Colonic mucosa (tissue), 4 donors: ENCODE measurements at regions not wholly inside any gene's neighbourhood (a gene's known extent, or its start where the extent isn't known, plus 50 kb on each side); places are given as distances from the start of the nearest gene placed in this dataset.

ENCODE experiments used
- DNase-seq: peaks from one replicate; pipeline ENCODE4 v3.0.0-alpha.2; 2020
- H3K27ac ChIP-seq: fragments of 200-600 bp; one replicate; pipeline ENCODE4 v1.8.0; 2021
- H3K27me3 ChIP-seq: fragments of 200-600 bp; one replicate; pipeline ENCODE4 v1.8.0; 2021
- H3K36me3 ChIP-seq: fragments of 200-600 bp; one replicate; pipeline ENCODE4 v1.8.0; 2021
- H3K4me1 ChIP-seq: fragments of 200-600 bp; one replicate; pipeline ENCODE4 v1.8.0; 2021; ENCODE audit warnings: mild to moderate bottlenecking
- H3K4me3 ChIP-seq: fragments of 200-600 bp; one replicate; pipeline ENCODE4 v1.8.0; 2021
- H3K9ac ChIP-seq, 2 donors: one replicate each; pipeline ENCODE4 v1.7.0; 2013; ENCODE audit warnings: control low read depth in 2 of 2, low read depth in 2 of 2, low read length in 2 of 2
- H3K9me3 ChIP-seq: fragments of 200-600 bp; one replicate; pipeline ENCODE4 v1.8.0; 2021
- intact Hi-C: fragments of 100-400 bp; cut with DNase I; formaldehyde crosslinking; loops from one replicate; pipeline ENCODE4 v1.14.1; 2022
- TF ChIP-seq, protein P1 (sequence below): fragments of 200-600 bp; IDR thresholded peaks from one replicate; pipeline ENCODE4 v1.8.0; 2022; ENCODE audit warnings: antibody characterized with exemption, mild to moderate bottlenecking
- donor health status: healthy.
- donor health status: DM: no; HTN: no; CAD: no.
- donor health status: DM: no; HTN: no; CAD: no.

DNA sequence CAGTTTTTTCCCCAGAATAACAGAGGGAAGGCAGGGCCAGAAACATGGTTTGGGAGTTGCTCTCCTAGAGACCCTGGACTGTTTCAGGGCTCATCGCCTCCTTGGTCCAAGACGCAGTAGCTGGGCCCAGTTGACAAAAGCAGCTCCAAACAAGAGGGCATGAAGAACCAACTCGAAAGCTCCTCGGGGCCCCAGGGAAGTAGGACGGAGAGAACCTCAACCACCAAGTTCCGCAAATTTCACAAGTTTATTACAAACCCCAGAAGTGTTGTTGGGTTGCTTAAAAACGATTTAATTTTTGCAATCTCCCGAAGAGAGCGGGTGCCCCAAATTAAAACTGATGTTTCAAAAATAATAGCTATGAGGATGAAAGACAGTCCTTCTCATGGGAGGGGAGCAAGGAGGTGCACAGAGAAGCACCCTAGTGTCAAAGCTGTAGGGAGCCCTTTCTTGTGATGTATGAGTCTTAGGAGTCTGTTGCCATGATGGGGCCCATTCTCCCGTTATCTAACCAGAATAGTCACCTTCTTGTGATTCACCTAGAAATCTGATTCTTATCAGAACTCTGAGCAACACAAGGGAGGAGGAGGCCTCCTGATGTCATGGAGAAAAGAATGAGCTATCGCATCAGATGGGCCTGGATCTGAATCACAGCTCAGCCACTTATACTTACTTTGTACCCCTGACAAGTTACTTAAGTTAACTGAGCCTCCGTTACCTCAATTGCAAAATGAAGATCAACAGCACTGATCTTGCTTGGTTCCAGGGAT lies 165.7 kb upstream of the IRF2BP2 start:
- H3K27ac ChIP-seq: no peak overlapping the region
- intact Hi-C loops: no loop called here
- DNase-seq: peak; percentile 11

GRCh38 chr1:234774971-234775370 lies 165.0 kb upstream of the IRF2BP2 start:
- Histone ChIP-seq H3K27ac (no peak overlapping the region), H3K9ac (no peak overlapping the region), H3K9me3 (no peaks in the 10 kb centered on the region), H3K27me3 (no peaks in the 10 kb centered on the region), H3K4me3 (no peak overlapping the region), H3K4me1 (peaks cover 3% of the 10 kb centered on the region), H3K36me3 (no peaks in the 10 kb centered on the region)
- intact Hi-C loops: no loop called here
- TF ChIP-seq, protein P1, sequence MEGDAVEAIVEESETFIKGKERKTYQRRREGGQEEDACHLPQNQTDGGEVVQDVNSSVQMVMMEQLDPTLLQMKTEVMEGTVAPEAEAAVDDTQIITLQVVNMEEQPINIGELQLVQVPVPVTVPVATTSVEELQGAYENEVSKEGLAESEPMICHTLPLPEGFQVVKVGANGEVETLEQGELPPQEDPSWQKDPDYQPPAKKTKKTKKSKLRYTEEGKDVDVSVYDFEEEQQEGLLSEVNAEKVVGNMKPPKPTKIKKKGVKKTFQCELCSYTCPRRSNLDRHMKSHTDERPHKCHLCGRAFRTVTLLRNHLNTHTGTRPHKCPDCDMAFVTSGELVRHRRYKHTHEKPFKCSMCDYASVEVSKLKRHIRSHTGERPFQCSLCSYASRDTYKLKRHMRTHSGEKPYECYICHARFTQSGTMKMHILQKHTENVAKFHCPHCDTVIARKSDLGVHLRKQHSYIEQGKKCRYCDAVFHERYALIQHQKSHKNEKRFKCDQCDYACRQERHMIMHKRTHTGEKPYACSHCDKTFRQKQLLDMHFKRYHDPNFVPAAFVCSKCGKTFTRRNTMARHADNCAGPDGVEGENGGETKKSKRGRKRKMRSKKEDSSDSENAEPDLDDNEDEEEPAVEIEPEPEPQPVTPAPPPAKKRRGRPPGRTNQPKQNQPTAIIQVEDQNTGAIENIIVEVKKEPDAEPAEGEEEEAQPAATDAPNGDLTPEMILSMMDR: no peak
- peak; percentile 15 for DNase-seq

More for the DNA sequence above, 165.7 kb upstream of the IRF2BP2 start:
- no peaks in the 10 kb centered on the region for H3K9me3 ChIP-seq
- H3K4me3 ChIP-seq: no peak overlapping the region
- TF ChIP-seq, protein P1: no peak
- no peaks in the 10 kb centered on the region for H3K36me3 ChIP-seq
- no peak overlapping the region for H3K9ac ChIP-seq
- no peaks in the 10 kb centered on the region for H3K27me3 ChIP-seq
- H3K4me1 ChIP-seq: peaks cover 3% of the 10 kb centered on the region

DNA sequence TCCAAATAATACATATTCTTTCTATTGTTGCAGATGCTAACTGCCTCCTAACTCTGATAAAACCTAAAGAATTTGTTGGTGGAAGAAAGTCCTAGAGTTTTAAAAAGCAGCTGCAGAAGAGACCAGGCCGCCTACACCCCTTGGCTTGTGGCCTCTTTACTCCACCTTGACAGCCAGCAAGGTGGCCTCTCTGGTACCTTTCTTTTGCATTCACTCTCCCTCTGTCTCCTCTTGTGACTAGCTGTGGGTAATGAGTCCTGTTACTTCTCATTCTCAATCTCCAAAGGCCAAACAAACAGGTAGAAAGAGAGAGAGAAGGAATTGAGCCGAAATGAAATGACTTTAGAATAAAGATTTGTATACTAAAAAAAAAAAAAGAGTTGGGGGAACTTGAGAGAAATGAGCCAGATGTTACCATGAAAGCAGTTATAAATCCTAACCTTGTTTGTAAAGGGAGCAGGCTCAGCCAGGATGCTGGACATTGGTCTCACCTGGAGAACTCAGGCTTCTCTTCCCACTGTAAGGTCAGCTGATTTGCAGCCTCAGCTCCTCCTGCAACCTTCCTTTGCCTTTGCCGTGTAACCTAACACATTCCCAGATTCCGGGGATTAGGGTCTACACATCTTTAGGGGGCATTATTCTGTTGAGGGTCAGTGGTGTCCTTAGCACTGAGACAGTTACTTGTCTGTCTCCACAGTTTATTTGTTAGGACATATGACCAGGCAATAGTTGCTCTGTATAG lies 164.1 kb upstream of the IRF2BP2 start:
- intact Hi-C loops: no loop called here
- Histone ChIP-seq H3K27me3 (no peaks in the 10 kb centered on the region), H3K9ac (no peak overlapping the region), H3K27ac (no peak overlapping the region), H3K9me3 (no peaks in the 10 kb centered on the region), H3K4me1 (peaks cover 3% of the 10 kb centered on the region), H3K4me3 (no peak overlapping the region), H3K36me3 (no peaks in the 10 kb centered on the region)
- TF ChIP-seq, protein P1: no peak
- DNase-seq: peak; percentile 12

- TF ChIP-seq, protein P1: no peak
- H3K4me3 ChIP-seq: no peak overlapping the region
- H3K27me3 ChIP-seq: no peaks in the 10 kb centered on the region
- H3K9ac ChIP-seq: no peak overlapping the region
- no peak for DNase-seq
- intact Hi-C loops: no loop called here
- H3K4me1 ChIP-seq: peaks cover 3% of the 10 kb centered on the region
- no peaks in the 10 kb centered on the region for H3K9me3 ChIP-seq
- H3K36me3 ChIP-seq: no peaks in the 10 kb centered on the region
- peak overlapping the region; percentile 56 for H3K27ac ChIP-seq
These were observed 162.6 kb upstream of the IRF2BP2 start for GRCh38 chr1:234772345-234773147.

DNA sequence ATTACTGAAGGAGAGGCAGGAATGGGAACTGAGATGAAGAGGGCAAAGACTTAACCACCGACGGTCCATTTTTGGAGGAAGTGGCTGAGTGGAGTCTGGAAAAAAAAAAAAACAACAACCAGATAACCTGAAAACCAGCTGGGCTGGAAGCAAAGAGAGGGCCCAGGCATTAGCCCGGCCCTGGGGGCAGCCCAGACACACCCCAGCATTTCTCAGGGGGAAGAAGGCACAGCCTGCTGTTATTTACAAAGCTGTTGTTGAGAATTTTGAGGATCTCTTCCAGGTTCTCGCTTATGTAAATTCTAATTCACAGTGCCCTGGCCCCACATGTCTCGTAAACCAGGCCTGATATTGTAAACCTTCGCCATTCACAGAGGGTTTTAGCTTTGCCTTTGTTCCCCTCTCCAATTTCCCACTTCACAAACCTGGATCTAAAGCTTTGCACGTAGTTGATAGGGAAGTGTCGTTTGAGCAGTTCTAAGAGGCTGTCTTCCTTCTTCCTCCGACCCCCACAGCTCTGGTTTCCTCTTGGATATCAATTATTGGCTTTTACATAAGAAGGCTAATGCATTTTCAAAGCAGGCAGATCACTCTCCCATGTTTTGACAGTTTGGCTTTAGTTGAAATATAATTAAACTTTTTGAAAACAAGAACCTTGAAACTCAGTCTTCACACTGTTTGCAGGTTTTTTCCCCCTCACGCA lies 161.8 kb upstream of the IRF2BP2 start:
- intact Hi-C loops: no loop called here
- H3K4me3 ChIP-seq: no peak overlapping the region
- no peak for DNase-seq
- H3K36me3 ChIP-seq: no peaks in the 10 kb centered on the region
- TF ChIP-seq, protein P1: no peak
- no peak overlapping the region for H3K9ac ChIP-seq
- no peaks in the 10 kb centered on the region for H3K9me3 ChIP-seq
- H3K4me1 ChIP-seq: peaks cover 3% of the 10 kb centered on the region
- peak overlapping the region; percentile 56 for H3K27ac ChIP-seq
- H3K27me3 ChIP-seq: no peaks in the 10 kb centered on the region
